ENCODE measurements at regions not wholly inside any gene's neighbourhood (a gene's known extent, or its start where the extent isn't known, plus 50 kb on each side); places are given as distances from the start of the nearest gene placed in this dataset.

- no peak for TF ChIP-seq TAF1 (IDR thresholded peaks at IDR 0.05; ENCODE audit: low read depth, low read length)
- no peak for TF ChIP-seq POLR2A (IDR thresholded peaks at IDR 0.05; ENCODE audit: low read depth, low read length)
- TF ChIP-seq POLR2AphosphoS5 (IDR thresholded peaks at IDR 0.05; ENCODE audit: low read depth, low read length), result no peak
- TF ChIP-seq SPI1 (IDR thresholded peaks at IDR 0.05; ENCODE audit: low read depth, low read length), result no peak
- TF ChIP-seq POU2F2 (IDR thresholded peaks at IDR 0.05; ENCODE audit: low read depth, low read length), result no peak
These were observed 128.3 kb upstream of the PITX2 start for GRCh38 chr4:110751183-110751582.
